Kidney (tissue), 13 donors: ENCODE measurements at regions not wholly inside any gene's neighbourhood (a gene's known extent, or its start where the extent isn't known, plus 50 kb on each side); places are given as distances from the start of the nearest gene placed in this dataset.

Experiments used
- DNase-seq, 5 donors: peaks; one replicate each; pipeline ENCODE4 v3.0.0-alpha.2; 2013 to 2020
- FAIRE-seq: peaks from 2 replicates; lab custom pipeline; 2012; peaks lifted over from hg19 to GRCh38; lab: Jason Lieb, UNC
- H3K27ac ChIP-seq, 2 donors: one replicate each; pipeline ENCODE4 v1.7.0; 2013; ENCODE audit warnings: low read depth in 2 of 2, low read length in 2 of 2, inconsistent platforms in 1 of 2
- H3K27me3 ChIP-seq: one replicate; pipeline ENCODE4 v1.7.1; 2013; ENCODE audit warnings: low read length, inconsistent platforms; ENCODE audit not compliant: control insufficient read depth, insufficient read depth
- H3K36me3 ChIP-seq, 3 donors: one replicate each; pipeline versions ENCODE4 v1.7.0 to v1.7.1; 2013; ENCODE audit warnings: low read length in 3 of 3, control low read depth in 1 of 3, inconsistent platforms in 1 of 3; ENCODE audit not compliant: insufficient read depth in 3 of 3, control insufficient read depth in 2 of 3
- H3K4me1 ChIP-seq, 3 donors: one replicate each; pipeline versions ENCODE4 v1.7.0 to v1.7.1; 2013; ENCODE audit warnings: low read length in 3 of 3, inconsistent platforms in 1 of 3, low read depth in 1 of 3; ENCODE audit not compliant: control insufficient read depth in 2 of 3, insufficient read depth in 2 of 3
- H3K4me3 ChIP-seq, 3 donors: one replicate each; pipeline versions ENCODE4 v1.7.0 to v1.8.1; 2013; ENCODE audit warnings: low read length in 3 of 3, control low read depth in 1 of 3, inconsistent platforms in 1 of 3
- H3K9ac ChIP-seq, 3 donors: one replicate each; pipeline versions ENCODE4 v1.7.0 to v1.7.1; 2013; ENCODE audit warnings: low read length in 3 of 3, control low read depth in 1 of 3, inconsistent platforms in 1 of 3
- H3K9me3 ChIP-seq, 3 donors: one replicate each; pipeline versions ENCODE4 v1.7.0 to v1.7.1; 2013; ENCODE audit warnings: low read length in 3 of 3, control low read depth in 1 of 3, inconsistent platforms in 1 of 3; ENCODE audit not compliant: control insufficient read depth in 2 of 3, insufficient read depth in 1 of 3
- CTCF ChIP-seq: IDR thresholded peaks from 3 replicates; pipeline ENCODE4 v1.5.1; 2012; ENCODE audit warnings: mild to moderate bottlenecking, moderate library complexity, borderline replicate concordance; ENCODE audit not compliant: insufficient read depth; ENCODE audit errors: extremely low read depth
- intact Hi-C: fragments of 100-400 bp; cut with DNase I; formaldehyde crosslinking; loops from one replicate; pipeline ENCODE4 v1.11.1; 2022
- donor health status: control.
- donor health status: control.
- donor health status: control.
- donor health status: control.
- donor health status: control.
- donor health status: DM: yes; HTN: yes; CAD: no.
- donor health status: Normal renal cell carcinoma (clear cell type).

- DNase-seq, result no peak
- H3K27ac ChIP-seq, result no peak overlapping the region
- H3K4me3 ChIP-seq, result no peak overlapping the region
- no peaks in the 10 kb centered on the region for H3K36me3 ChIP-seq
- H3K9ac ChIP-seq, result no peak overlapping the region
- no peaks in the 10 kb centered on the region for H3K4me1 ChIP-seq
- intact Hi-C loops, result no loop called here
- no peaks in the 10 kb centered on the region for H3K9me3 ChIP-seq
- no peak for FAIRE-seq
- no peaks in the 10 kb centered on the region for H3K27me3 ChIP-seq
- no peak for TF ChIP-seq CTCF
These were observed 333.6 kb upstream of the UBE2E3 start for GRCh38 chr2:180646756-180647155.

- DNase-seq, result no peak
- H3K9me3 ChIP-seq, result no peaks in the 10 kb centered on the region
- intact Hi-C loops, result no loop called here
These were observed 335.7 kb upstream of the UBE2E3 start for GRCh38 chr2:180644709-180645108.

GRCh38 chr2:180630756-180631155, 349.6 kb upstream of the UBE2E3 start:
- no peak for FAIRE-seq
- no peak for DNase-seq
- H3K4me1 ChIP-seq, result no peaks in the 10 kb centered on the region
- no peaks in the 10 kb centered on the region for H3K27me3 ChIP-seq
- H3K27ac ChIP-seq, result no peak overlapping the region
- intact Hi-C loops, result no loop called here
- no peak overlapping the region for H3K4me3 ChIP-seq
- no peaks in the 10 kb centered on the region for H3K36me3 ChIP-seq
- no peaks in the 10 kb centered on the region for H3K9me3 ChIP-seq
- TF ChIP-seq CTCF, result no peak
- H3K9ac ChIP-seq, result no peak overlapping the region

More at GRCh38 chr2:180644709-180645108, 335.7 kb upstream of the UBE2E3 start:
- Histone ChIP-seq H3K27me3 (no peaks in the 10 kb centered on the region), H3K36me3 (no peaks in the 10 kb centered on the region), H3K27ac (no peak overlapping the region), H3K9ac (no peak overlapping the region), H3K4me3 (no peak overlapping the region), H3K4me1 (no peaks in the 10 kb centered on the region)
- TF ChIP-seq CTCF, result no peak
- no peak for FAIRE-seq
